Activated CD4-positive, alpha-beta T cell treated with anti-CD3 and anti-CD28 coated beads, Interleukin-2, amount 10 ng/mL, durations not matched to agents 7 days and 5 days (primary cell): ENCODE measurements at regions not wholly inside any gene's neighbourhood (a gene's known extent, or its start where the extent isn't known, plus 50 kb on each side); places are given as distances from the start of the nearest gene placed in this dataset.
"Not testable (repeated sequence)": the region's sequence is repeated elsewhere in the genome, so short reads cannot be mapped to it uniquely, and the experiment has no call there.

ENCODE experiments used
- CTCF ChIA-PET: fragments of 350-600 bp; sonication (Branson Sonifier 250); formaldehyde crosslinking; loops from one replicate; lab custom pipeline; 2021; ENCODE audit warnings: antibody characterized with exemption; lab: Charles Lee
- POLR2A ChIA-PET: fragments of 350-600 bp; sonication (Branson Sonifier 250); formaldehyde crosslinking; loops from one replicate; lab custom pipeline; 2021; ENCODE audit warnings: antibody characterized with exemption; lab: Charles Lee
- DNase-seq: peaks from one replicate; pipeline ENCODE4 v3.0.0-alpha.2; 2020
- H3K27ac Mint-ChIP-seq: one replicate; pipeline ENCODE4 v1.8.0; 2021; ENCODE audit warnings: mild to moderate bottlenecking, moderate library complexity, mixed read lengths
- H3K27me3 Mint-ChIP-seq: one replicate; pipeline ENCODE4 v1.8.0; 2021; ENCODE audit warnings: mixed read lengths
- H3K36me3 Mint-ChIP-seq: one replicate; pipeline ENCODE4 v1.8.0; 2021; ENCODE audit warnings: low read depth, mixed read lengths
- H3K4me1 Mint-ChIP-seq: one replicate; pipeline ENCODE4 v1.8.0; 2021; ENCODE audit warnings: mixed read lengths
- H3K4me3 Mint-ChIP-seq: one replicate; pipeline ENCODE4 v1.8.0; 2021; ENCODE audit warnings: mild to moderate bottlenecking, moderate library complexity, mixed read lengths
- H3K9me3 Mint-ChIP-seq: one replicate; pipeline ENCODE4 v1.8.0; 2021; ENCODE audit warnings: mixed read lengths

- H3K36me3 Mint-ChIP-seq, result no peaks in the 10 kb centered on the region
- no peak for DNase-seq
- no peak overlapping the region for H3K27ac Mint-ChIP-seq
- H3K9me3 Mint-ChIP-seq, result no peaks in the 10 kb centered on the region
- H3K27me3 Mint-ChIP-seq, result no peaks in the 10 kb centered on the region
- ChIA-PET POLR2A (no interaction called here), CTCF (interaction anchor here (1.5 kb wide), 1 partner anchor 10 kb away, joined by 3 read pairs; no protein-coding TSS in a partner anchor)
- H3K4me1 Mint-ChIP-seq, result no peaks in the 10 kb centered on the region
- H3K4me3 Mint-ChIP-seq, result no peak overlapping the region
These were observed 285.4 kb downstream of the C11orf87 start for GRCh38 chr11:109707411-109707810.

- Mint-ChIP-seq H3K36me3 (no peaks in the 10 kb centered on the region), H3K4me1 (no peaks in the 10 kb centered on the region), H3K4me3 (no peak overlapping the region), H3K9me3 (no peaks in the 10 kb centered on the region), H3K27ac (no peak overlapping the region), H3K27me3 (no peaks in the 10 kb centered on the region)
- no peak for DNase-seq
- CTCF ChIA-PET, result interaction anchor here (1.5 kb wide), 1 partner anchor 10 kb away, joined by 3 read pairs; no protein-coding TSS in a partner anchor
- POLR2A ChIA-PET, result no interaction called here
These were observed 286.2 kb downstream of the C11orf87 start for GRCh38 chr11:109708184-109708583.

GRCh38 chr11:109714444-109714843 is 292.5 kb downstream of the C11orf87 start:
- POLR2A ChIA-PET, DNase-seq, H3K4me1 Mint-ChIP-seq, H3K36me3 Mint-ChIP-seq, H3K27ac Mint-ChIP-seq, H3K27me3 Mint-ChIP-seq, CTCF ChIA-PET, H3K4me3 Mint-ChIP-seq, H3K9me3 Mint-ChIP-seq: not testable (repeated sequence)

GRCh38 chr11:109715424-109715823 is 293.4 kb downstream of the C11orf87 start:
- H3K27me3 Mint-ChIP-seq, CTCF ChIA-PET, H3K9me3 Mint-ChIP-seq, H3K27ac Mint-ChIP-seq, H3K4me1 Mint-ChIP-seq, DNase-seq, H3K36me3 Mint-ChIP-seq, H3K4me3 Mint-ChIP-seq, POLR2A ChIA-PET: not testable (repeated sequence)

GRCh38 chr11:109726061-109726460 is 304.1 kb downstream of the C11orf87 start:
- H3K36me3 Mint-ChIP-seq, result no peaks in the 10 kb centered on the region
- no peaks in the 10 kb centered on the region for H3K27me3 Mint-ChIP-seq
- CTCF ChIA-PET, result no interaction called here
- POLR2A ChIA-PET, result no interaction called here
- no peak overlapping the region for H3K4me3 Mint-ChIP-seq
- H3K9me3 Mint-ChIP-seq, result peaks cover 1% of the 10 kb centered on the region
- H3K4me1 Mint-ChIP-seq, result no peaks in the 10 kb centered on the region
- H3K27ac Mint-ChIP-seq, result no peak overlapping the region
- no peak for DNase-seq

- H3K27ac Mint-ChIP-seq, result no peak overlapping the region
- ChIA-PET POLR2A (no interaction called here), CTCF (no interaction called here)
- H3K4me3 Mint-ChIP-seq, result no peak overlapping the region
- no peaks in the 10 kb centered on the region for H3K36me3 Mint-ChIP-seq
- DNase-seq, result no peak
- no peaks in the 10 kb centered on the region for H3K4me1 Mint-ChIP-seq
- peaks cover 1% of the 10 kb centered on the region for H3K9me3 Mint-ChIP-seq
- H3K27me3 Mint-ChIP-seq, result no peaks in the 10 kb centered on the region
These were observed 306.1 kb downstream of the C11orf87 start for GRCh38 chr11:109728056-109728455.

GRCh38 chr11:109729761-109730160 is 307.8 kb downstream of the C11orf87 start:
- DNase-seq, result no peak
- H3K36me3 Mint-ChIP-seq, result no peaks in the 10 kb centered on the region
- POLR2A ChIA-PET, result no interaction called here
- no peaks in the 10 kb centered on the region for H3K27me3 Mint-ChIP-seq
- H3K4me1 Mint-ChIP-seq, result no peaks in the 10 kb centered on the region
- no peak overlapping the region for H3K4me3 Mint-ChIP-seq
- H3K27ac Mint-ChIP-seq, result no peak overlapping the region
- H3K9me3 Mint-ChIP-seq, result no peaks in the 10 kb centered on the region
- CTCF ChIA-PET, result no interaction called here

GRCh38 chr11:109730669-109731068 is 308.7 kb downstream of the C11orf87 start:
- ChIA-PET CTCF (no interaction called here), POLR2A (no interaction called here)
- Mint-ChIP-seq H3K27me3 (no peaks in the 10 kb centered on the region), H3K9me3 (no peaks in the 10 kb centered on the region), H3K27ac (no peak overlapping the region), H3K4me1 (no peaks in the 10 kb centered on the region), H3K4me3 (no peak overlapping the region), H3K36me3 (no peaks in the 10 kb centered on the region)
- no peak for DNase-seq

- ChIA-PET CTCF (no interaction called here), POLR2A (no interaction called here)
- Mint-ChIP-seq H3K4me3 (no peak overlapping the region), H3K27me3 (no peaks in the 10 kb centered on the region), H3K36me3 (no peaks in the 10 kb centered on the region), H3K9me3 (no peaks in the 10 kb centered on the region), H3K27ac (no peak overlapping the region), H3K4me1 (no peaks in the 10 kb centered on the region)
- DNase-seq, result no peak
These were observed 309.5 kb downstream of the C11orf87 start for GRCh38 chr11:109731451-109731850.

- no peak overlapping the region for H3K27ac Mint-ChIP-seq
- no peaks in the 10 kb centered on the region for H3K4me1 Mint-ChIP-seq
- no peaks in the 10 kb centered on the region for H3K27me3 Mint-ChIP-seq
- no peaks in the 10 kb centered on the region for H3K36me3 Mint-ChIP-seq
- H3K4me3 Mint-ChIP-seq, result no peak overlapping the region
- no peak for DNase-seq
- ChIA-PET POLR2A (no interaction called here), CTCF (no interaction called here)
- H3K9me3 Mint-ChIP-seq, result no peaks in the 10 kb centered on the region
These were observed 311.3 kb downstream of the C11orf87 start for GRCh38 chr11:109733245-109733644.

GRCh38 chr11:109734566-109734965 is 312.6 kb downstream of the C11orf87 start:
- Mint-ChIP-seq H3K4me3 (no peak overlapping the region), H3K4me1 (no peaks in the 10 kb centered on the region), H3K27ac (no peak overlapping the region), H3K27me3 (peaks cover 5% of the 10 kb centered on the region), H3K36me3 (no peaks in the 10 kb centered on the region), H3K9me3 (no peaks in the 10 kb centered on the region)
- no peak for DNase-seq
- CTCF ChIA-PET, result no interaction called here
- POLR2A ChIA-PET, result no interaction called here

GRCh38 chr11:109735128-109735527 is 313.1 kb downstream of the C11orf87 start:
- no peaks in the 10 kb centered on the region for H3K4me1 Mint-ChIP-seq
- no peak overlapping the region for H3K4me3 Mint-ChIP-seq
- H3K9me3 Mint-ChIP-seq, result no peaks in the 10 kb centered on the region
- ChIA-PET POLR2A (no interaction called here), CTCF (no interaction called here)
- no peak for DNase-seq
- no peak overlapping the region for H3K27ac Mint-ChIP-seq
- H3K27me3 Mint-ChIP-seq, result peaks cover 5% of the 10 kb centered on the region
- no peaks in the 10 kb centered on the region for H3K36me3 Mint-ChIP-seq

- no peaks in the 10 kb centered on the region for H3K4me1 Mint-ChIP-seq
- no peak overlapping the region for H3K27ac Mint-ChIP-seq
- H3K36me3 Mint-ChIP-seq, result no peaks in the 10 kb centered on the region
- no peak overlapping the region for H3K4me3 Mint-ChIP-seq
- H3K27me3 Mint-ChIP-seq, result peaks cover 5% of the 10 kb centered on the region
- no peaks in the 10 kb centered on the region for H3K9me3 Mint-ChIP-seq
- no peak for DNase-seq
- ChIA-PET CTCF (interaction anchor here (0.6 to 0.7 kb wide), 3 partner anchors 11 to 695 kb away, joined by 3 to 6 read pairs (median 3); no protein-coding TSS in a partner anchor), POLR2A (no interaction called here)
These were observed 317.4 kb downstream of the C11orf87 start for GRCh38 chr11:109739379-109739778.

GRCh38 chr11:109745996-109746625 is 324.1 kb downstream of the C11orf87 start:
- H3K4me3 Mint-ChIP-seq, result no peak overlapping the region
- no peak overlapping the region for H3K27ac Mint-ChIP-seq
- H3K9me3 Mint-ChIP-seq, result no peaks in the 10 kb centered on the region
- ChIA-PET POLR2A (no interaction called here), CTCF (interaction anchor here (0.6 to 0.7 kb wide), 2 partner anchors 745 to 1274 kb away, joined by 3 to 5 read pairs; no protein-coding TSS in a partner anchor)
- H3K27me3 Mint-ChIP-seq, result no peaks in the 10 kb centered on the region
- DNase-seq, result no peak
- no peaks in the 10 kb centered on the region for H3K4me1 Mint-ChIP-seq
- H3K36me3 Mint-ChIP-seq, result no peaks in the 10 kb centered on the region
